Large intestine (tissue), 3 donors: ENCODE measurements at regions not wholly inside any gene's neighbourhood (a gene's known extent, or its start where the extent isn't known, plus 50 kb on each side); places are given as distances from the start of the nearest gene placed in this dataset.

ENCODE experiments used
- DNase-seq, 2 donors: peaks; one replicate each; pipeline versions ENCODE4 v3.0.0 to v3.0.0-alpha.2; 2013
- H3K27ac ChIP-seq: one replicate; pipeline ENCODE4 v1.5.1; 2013; ENCODE audit warnings: low read length
- H3K27me3 ChIP-seq: 2 replicates; pipeline ENCODE4 v1.6.1; 2013; ENCODE audit warnings: low read length; ENCODE audit not compliant: control insufficient read depth, insufficient read depth
- H3K36me3 ChIP-seq: 2 replicates; pipeline ENCODE4 v1.6.1; 2013; ENCODE audit warnings: low read length; ENCODE audit not compliant: control insufficient read depth, insufficient read depth
- H3K4me1 ChIP-seq: one replicate; pipeline ENCODE4 v1.6.1; 2013; ENCODE audit warnings: low read length; ENCODE audit not compliant: control insufficient read depth, insufficient read depth
- H3K4me3 ChIP-seq: one replicate; pipeline ENCODE4 v1.5.1; 2013; ENCODE audit warnings: low read length
- H3K9me3 ChIP-seq: one replicate; pipeline ENCODE4 v1.6.1; 2013; ENCODE audit warnings: mild to moderate bottlenecking, low read depth, low read length, moderate library complexity; ENCODE audit not compliant: control insufficient read depth
- WGBS: methylation state at CpG from one replicate; pipeline ENCODE4 v1.1.5; 2013; ENCODE audit warnings: low lambda C conversion rate; ENCODE audit not compliant: insufficient coverage; 5-methylcytosine and 5-hydroxymethylcytosine counted together

GRCh38 chr9:89877051-89878002 lies 272.5 kb downstream of the GADD45G start:
- no CpG with 5 or more reads among the region's 18 CpGs for WGBS
- no peak for DNase-seq
- H3K27ac ChIP-seq = no peak overlapping the region
- peaks cover 5% of the 10 kb centered on the region for H3K9me3 ChIP-seq
- no peaks in the 10 kb centered on the region for H3K36me3 ChIP-seq
- H3K4me3 ChIP-seq = no peak overlapping the region
- no peaks in the 10 kb centered on the region for H3K27me3 ChIP-seq
- peaks cover 3% of the 10 kb centered on the region for H3K4me1 ChIP-seq

GRCh38 chr9:89878003-89878411 lies 273.2 kb downstream of the GADD45G start:
- Histone ChIP-seq H3K27ac (no peak overlapping the region), H3K27me3 (no peaks in the 10 kb centered on the region), H3K4me3 (no peak overlapping the region), H3K4me1 (peaks cover 3% of the 10 kb centered on the region), H3K36me3 (no peaks in the 10 kb centered on the region), H3K9me3 (peaks cover 5% of the 10 kb centered on the region)
- no CpG with 5 or more reads among the region's 5 CpGs for WGBS
- DNase-seq = no peak

GRCh38 chr9:89878687-89879086 lies 273.9 kb downstream of the GADD45G start:
- WGBS = no CpG with 5 or more reads among the region's 6 CpGs
- no peak for DNase-seq
- peaks cover 5% of the 10 kb centered on the region for H3K9me3 ChIP-seq
- no peak overlapping the region for H3K27ac ChIP-seq
- no peak overlapping the region for H3K4me3 ChIP-seq
- peaks cover 3% of the 10 kb centered on the region for H3K4me1 ChIP-seq
- H3K27me3 ChIP-seq = no peaks in the 10 kb centered on the region
- H3K36me3 ChIP-seq = no peaks in the 10 kb centered on the region

GRCh38 chr9:89879276-89879675 lies 274.5 kb downstream of the GADD45G start:
- Histone ChIP-seq H3K27ac (no peak overlapping the region), H3K4me3 (no peak overlapping the region), H3K27me3 (no peaks in the 10 kb centered on the region), H3K36me3 (no peaks in the 10 kb centered on the region), H3K4me1 (peaks cover 3% of the 10 kb centered on the region), H3K9me3 (peaks cover 5% of the 10 kb centered on the region)
- no peak for DNase-seq
- WGBS = 100% methylated on average over 1 of the region's 6 CpGs

- Histone ChIP-seq H3K27ac (no peak overlapping the region), H3K27me3 (no peaks in the 10 kb centered on the region), H3K36me3 (no peaks in the 10 kb centered on the region), H3K9me3 (peaks cover 5% of the 10 kb centered on the region), H3K4me3 (no peak overlapping the region), H3K4me1 (peaks cover 3% of the 10 kb centered on the region)
- no CpG with 5 or more reads among the region's 8 CpGs for WGBS
- no peak for DNase-seq
These were observed 274.9 kb downstream of the GADD45G start for GRCh38 chr9:89879701-89880100.

GRCh38 chr9:89880161-89880560 lies 275.3 kb downstream of the GADD45G start:
- DNase-seq = no peak
- H3K4me1 ChIP-seq = peaks cover 3% of the 10 kb centered on the region
- no CpG with 5 or more reads among the region's 11 CpGs for WGBS

GRCh38 chr9:89880721-89881120 lies 275.9 kb downstream of the GADD45G start:
- H3K27ac ChIP-seq = no peak overlapping the region
- no peak overlapping the region for H3K4me3 ChIP-seq
- H3K27me3 ChIP-seq = no peaks in the 10 kb centered on the region
- H3K4me1 ChIP-seq = no peaks in the 10 kb centered on the region
- H3K36me3 ChIP-seq = no peaks in the 10 kb centered on the region
- DNase-seq = no peak
- no CpG with 5 or more reads among the region's 5 CpGs for WGBS
- peaks cover 5% of the 10 kb centered on the region for H3K9me3 ChIP-seq

More at GRCh38 chr9:89880161-89880560, 275.3 kb downstream of the GADD45G start:
- Histone ChIP-seq H3K27ac (no peak overlapping the region), H3K27me3 (no peaks in the 10 kb centered on the region), H3K4me3 (no peak overlapping the region), H3K36me3 (no peaks in the 10 kb centered on the region), H3K9me3 (peaks cover 5% of the 10 kb centered on the region)

- no peak overlapping the region for H3K27ac ChIP-seq
- no CpG with 5 or more reads among the region's 1 CpG for WGBS
- no peak overlapping the region for H3K4me3 ChIP-seq
- H3K36me3 ChIP-seq = no peaks in the 10 kb centered on the region
- H3K9me3 ChIP-seq = peaks cover 5% of the 10 kb centered on the region
- DNase-seq = no peak
- H3K4me1 ChIP-seq = no peaks in the 10 kb centered on the region
- no peaks in the 10 kb centered on the region for H3K27me3 ChIP-seq
These were observed 276.6 kb downstream of the GADD45G start for GRCh38 chr9:89881431-89881830.

- no CpG with 5 or more reads among the region's 7 CpGs for WGBS
- DNase-seq = no peak
- Histone ChIP-seq H3K27me3 (no peaks in the 10 kb centered on the region), H3K36me3 (no peaks in the 10 kb centered on the region), H3K27ac (no peak overlapping the region), H3K9me3 (peaks cover 5% of the 10 kb centered on the region), H3K4me1 (no peaks in the 10 kb centered on the region), H3K4me3 (no peak overlapping the region)
These were observed 278.1 kb downstream of the GADD45G start for GRCh38 chr9:89882930-89883361.

- no peaks in the 10 kb centered on the region for H3K36me3 ChIP-seq
- DNase-seq = no peak
- H3K27me3 ChIP-seq = no peaks in the 10 kb centered on the region
- H3K4me1 ChIP-seq = no peaks in the 10 kb centered on the region
- H3K9me3 ChIP-seq = peaks cover 5% of the 10 kb centered on the region
- H3K27ac ChIP-seq = no peak overlapping the region
- no CpG with 5 or more reads among the region's 12 CpGs for WGBS
- no peak overlapping the region for H3K4me3 ChIP-seq
These were observed 278.9 kb downstream of the GADD45G start for GRCh38 chr9:89883401-89884341.
